Breast epithelium (tissue), 4 donors: ENCODE measurements at regions not wholly inside any gene's neighbourhood (a gene's known extent, or its start where the extent isn't known, plus 50 kb on each side); places are given as distances from the start of the nearest gene placed in this dataset.
A peak's percentile ranks its signal among the peaks of the same experiment; 100 is the strongest.

Source experiments
- DNase-seq, 2 donors: peaks; one replicate each; pipeline ENCODE4 v3.0.0-alpha.2; 2019; ENCODE audit warnings: low spot score in 2 of 2
- H3K27ac ChIP-seq, 2 donors: fragments of 200-600 bp; sonication (generic) in 1 of 2; one replicate each; pipeline ENCODE4 v1.5.1; 2016 to 2019; ENCODE audit warnings: mild to moderate bottlenecking in 1 of 2
- H3K27me3 ChIP-seq, 2 donors: fragments of 200-600 bp; sonication (generic) in 1 of 2; one replicate each; pipeline versions ENCODE4 v1.5.1 to v1.6.0; 2017 to 2019; ENCODE audit warnings: control low read depth in 1 of 2, mild to moderate bottlenecking in 1 of 2
- H3K36me3 ChIP-seq: fragments of 200-600 bp; one replicate; pipeline ENCODE4 v1.5.1; 2019
- H3K4me1 ChIP-seq, 2 donors: fragments of 200-600 bp; sonication (generic); one replicate each; pipeline ENCODE4 v1.5.1; 2016 to 2019; ENCODE audit warnings: control low read depth in 1 of 2
- H3K4me3 ChIP-seq, 3 donors: fragments of 200-600 bp; sonication (generic); 1 replicate in 2 of 3; 2 replicates in 1 of 3; pipeline ENCODE4 v1.5.1; 2016 to 2019; ENCODE audit warnings: mild to moderate bottlenecking in 3 of 3, moderate library complexity in 2 of 3
- H3K9me3 ChIP-seq, 2 donors: fragments of 200-600 bp; sonication (generic) in 1 of 2; one replicate each; pipeline ENCODE4 v1.5.1; 2016 to 2019; ENCODE audit warnings: control low read depth in 1 of 2
- CTCF ChIP-seq, 3 donors: fragments of 450-650 bp; IDR thresholded peaks; one replicate each; pipeline ENCODE4 v1.5.1; 2016 to 2017; ENCODE audit warnings: antibody characterized with exemption in 3 of 3, mild to moderate bottlenecking in 3 of 3, moderate library complexity in 3 of 3
- POLR2A ChIP-seq: fragments of 450-650 bp; IDR thresholded peaks from one replicate; pipeline ENCODE4 v1.6.1; 2016; ENCODE audit warnings: antibody characterized with exemption, mild to moderate bottlenecking, moderate library complexity
- POLR2AphosphoS5 ChIP-seq, 3 donors: sonication (generic); formaldehyde crosslinking; IDR thresholded peaks; one replicate each; pipeline ENCODE4 v1.6.1; 2017; ENCODE audit warnings: antibody characterized with exemption in 3 of 3
- intact Hi-C: fragments of 100-400 bp; cut with DNase I; formaldehyde crosslinking; loops from one replicate; pipeline ENCODE4 v1.15.1; 2023; ENCODE audit warnings: low total_unique reads

- no peaks in the 10 kb centered on the region for H3K9me3 ChIP-seq
- no peak overlapping the region for H3K4me3 ChIP-seq
- no peaks in the 10 kb centered on the region for H3K4me1 ChIP-seq
- H3K27me3 ChIP-seq, result no peaks in the 10 kb centered on the region
- no peak overlapping the region for H3K27ac ChIP-seq
- intact Hi-C loops, result no loop called here
- TF ChIP-seq POLR2AphosphoS5 (IDR thresholded peaks at IDR 0.05) (no peak), POLR2A (no peak), CTCF (IDR thresholded peaks at IDR 0.05) (no peak)
- no peaks in the 10 kb centered on the region for H3K36me3 ChIP-seq
- DNase-seq, result no peak
These were observed 2137.1 kb upstream of the TENM3 start for GRCh38 chr4:180106122-180106521.

DNA sequence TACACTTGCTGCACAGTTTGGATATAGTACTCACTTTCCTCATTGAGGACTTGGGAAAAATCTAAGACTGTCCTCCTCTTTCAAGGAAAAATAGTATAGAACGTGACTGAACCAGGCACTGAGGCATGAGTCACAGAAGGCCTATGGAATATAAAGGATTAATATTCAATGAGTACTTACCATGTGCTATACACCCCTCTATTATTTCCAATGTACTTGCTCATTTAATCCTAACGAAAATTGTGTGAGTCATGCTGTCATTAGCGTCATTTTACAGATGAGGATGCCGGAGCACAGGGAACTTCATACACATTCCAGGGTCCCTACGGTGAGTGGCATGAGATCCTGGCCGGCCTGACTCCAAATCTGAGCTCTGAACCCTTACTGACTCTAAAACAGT lies 2136.2 kb upstream of the TENM3 start:
- DNase-seq, result no peak
- intact Hi-C loops, result no loop called here
- no peak for TF ChIP-seq POLR2A
- no peak for TF ChIP-seq CTCF (IDR thresholded peaks at IDR 0.05)
- TF ChIP-seq POLR2AphosphoS5 (IDR thresholded peaks at IDR 0.05), result no peak
- Histone ChIP-seq H3K4me1 (no peaks in the 10 kb centered on the region), H3K27me3 (no peaks in the 10 kb centered on the region), H3K36me3 (no peaks in the 10 kb centered on the region), H3K9me3 (no peaks in the 10 kb centered on the region), H3K27ac (no peak overlapping the region), H3K4me3 (no peak overlapping the region)

DNA sequence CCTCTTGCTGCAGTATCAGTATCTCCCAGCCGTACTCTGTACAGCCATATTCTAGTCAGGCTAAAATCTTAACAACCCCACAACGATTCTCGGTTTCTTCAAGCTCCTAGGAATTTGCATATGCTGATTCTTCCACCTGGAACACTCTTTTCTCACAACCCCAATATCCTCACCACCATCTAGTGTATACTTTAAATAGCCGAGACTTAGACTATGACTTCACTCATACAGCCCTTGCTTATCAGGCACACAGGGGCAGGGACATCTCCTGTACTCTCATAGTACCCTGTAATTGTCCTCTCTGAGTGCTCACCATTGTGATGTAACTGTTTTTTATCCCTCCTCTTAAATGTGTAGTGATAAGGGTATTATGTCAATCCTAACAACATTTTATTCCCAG lies 2126.4 kb upstream of the TENM3 start:
- Histone ChIP-seq H3K36me3 (peaks cover 5% of the 10 kb centered on the region), H3K27ac (no peak overlapping the region), H3K9me3 (no peaks in the 10 kb centered on the region), H3K4me3 (no peak overlapping the region), H3K27me3 (no peaks in the 10 kb centered on the region), H3K4me1 (no peaks in the 10 kb centered on the region)
- TF ChIP-seq POLR2A (no peak), POLR2AphosphoS5 (IDR thresholded peaks at IDR 0.05) (no peak), CTCF (IDR thresholded peaks at IDR 0.05) (no peak)
- intact Hi-C loops, result no loop called here
- DNase-seq, result no peak

GRCh38 chr4:180120068-180120467 lies 2123.1 kb upstream of the TENM3 start:
- H3K9me3 ChIP-seq, result no peaks in the 10 kb centered on the region
- TF ChIP-seq CTCF (IDR thresholded peaks at IDR 0.05), result no peak
- no peak for TF ChIP-seq POLR2AphosphoS5 (IDR thresholded peaks at IDR 0.05)
- no peak for TF ChIP-seq POLR2A
- no peaks in the 10 kb centered on the region for H3K4me1 ChIP-seq
- H3K36me3 ChIP-seq, result no peaks in the 10 kb centered on the region
- DNase-seq, result no peak
- H3K4me3 ChIP-seq, result no peak overlapping the region
- intact Hi-C loops, result no loop called here
- H3K27me3 ChIP-seq, result no peaks in the 10 kb centered on the region
- no peak overlapping the region for H3K27ac ChIP-seq

GRCh38 chr4:180134091-180134866 lies 2108.9 kb upstream of the TENM3 start:
- Histone ChIP-seq H3K27me3 (no peaks in the 10 kb centered on the region), H3K27ac (no peak overlapping the region), H3K4me3 (peak overlapping the region in 1 of 3 donors; percentile 27), H3K4me1 (no peaks in the 10 kb centered on the region), H3K9me3 (no peaks in the 10 kb centered on the region), H3K36me3 (no peaks in the 10 kb centered on the region)
- intact Hi-C loops, result no loop called here
- TF ChIP-seq POLR2A (no peak), CTCF (IDR thresholded peaks at IDR 0.05) (no peak), POLR2AphosphoS5 (IDR thresholded peaks at IDR 0.05) (no peak)
- DNase-seq, result no peak
